ENCODE measurements at regions not wholly inside any gene's neighbourhood (a gene's known extent, or its start where the extent isn't known, plus 50 kb on each side); places are given as distances from the start of the nearest gene placed in this dataset.
"Not testable (repeated sequence)": the region's sequence is repeated elsewhere in the genome, so short reads cannot be mapped to it uniquely, and the experiment has no call there.

DNA sequence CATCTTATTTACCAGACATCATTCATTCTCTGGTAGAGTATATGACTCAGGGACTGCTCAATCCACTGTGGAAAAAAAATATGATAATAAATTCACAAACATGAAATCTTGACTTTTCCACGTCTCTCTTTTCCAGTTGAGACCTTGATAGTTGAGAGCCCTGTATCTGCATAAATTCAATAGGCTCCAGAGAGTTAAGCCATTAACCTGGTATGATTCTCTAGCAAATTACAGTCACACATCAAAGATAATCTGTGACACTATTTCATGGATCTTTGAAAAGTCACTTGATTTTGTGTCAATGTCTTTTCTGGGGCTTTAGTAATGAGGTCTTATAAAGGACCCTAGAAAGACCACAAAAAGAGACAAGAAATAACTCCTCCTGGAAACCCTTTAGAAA lies 154.2 kb upstream of the FOXG1 start:
- H3K4me3 ChIP-seq (ENCODE audit: low read length): no peak overlapping the region
- DNase-seq (ENCODE audit: low read depth): no peak
- no peak for TF ChIP-seq CTCF (IDR thresholded peaks at IDR 0.05; ENCODE audit: insufficient read depth, low read depth, low read length, missing control alignments)

GRCh38 chr14:28613532-28613931 lies 153.1 kb upstream of the FOXG1 start:
- TF ChIP-seq CTCF (IDR thresholded peaks at IDR 0.05; ENCODE audit: insufficient read depth, low read depth, low read length, missing control alignments): no peak
- no peak overlapping the region for H3K4me3 ChIP-seq (ENCODE audit: low read length)
- DNase-seq (ENCODE audit: low read depth): no peak

DNA sequence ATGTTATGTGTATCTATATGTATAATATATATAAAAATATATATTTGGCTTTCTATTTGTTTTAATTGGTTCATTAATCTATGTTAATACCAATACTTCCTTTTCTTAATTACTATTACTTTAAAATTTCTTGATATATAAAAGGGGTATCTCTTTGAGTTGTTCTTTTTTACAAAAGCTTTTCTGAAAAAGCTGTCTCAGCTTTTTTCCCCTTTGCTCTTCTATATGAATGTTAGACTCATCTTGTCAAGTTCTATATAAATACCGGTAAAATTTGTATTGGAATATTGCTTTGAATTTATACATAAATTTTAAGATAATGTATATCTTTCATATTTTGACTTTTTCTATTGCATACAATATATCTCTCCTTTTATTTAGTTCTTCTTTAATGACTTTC lies 139.8 kb upstream of the FOXG1 start:
- TF ChIP-seq CTCF (IDR thresholded peaks at IDR 0.05; ENCODE audit: insufficient read depth, low read depth, low read length, missing control alignments): no peak
- DNase-seq (ENCODE audit: low read depth): no peak
- H3K4me3 ChIP-seq (ENCODE audit: low read length): no peak overlapping the region

- H3K4me3 ChIP-seq (ENCODE audit: low read length): no peak overlapping the region
- TF ChIP-seq CTCF (IDR thresholded peaks at IDR 0.05; ENCODE audit: insufficient read depth, low read depth, low read length, missing control alignments): no peak
- DNase-seq (ENCODE audit: low read depth): peak; percentile 68
Observed at GRCh38 chr14:28629328-28630004, 137.1 kb upstream of the FOXG1 start.

DNA sequence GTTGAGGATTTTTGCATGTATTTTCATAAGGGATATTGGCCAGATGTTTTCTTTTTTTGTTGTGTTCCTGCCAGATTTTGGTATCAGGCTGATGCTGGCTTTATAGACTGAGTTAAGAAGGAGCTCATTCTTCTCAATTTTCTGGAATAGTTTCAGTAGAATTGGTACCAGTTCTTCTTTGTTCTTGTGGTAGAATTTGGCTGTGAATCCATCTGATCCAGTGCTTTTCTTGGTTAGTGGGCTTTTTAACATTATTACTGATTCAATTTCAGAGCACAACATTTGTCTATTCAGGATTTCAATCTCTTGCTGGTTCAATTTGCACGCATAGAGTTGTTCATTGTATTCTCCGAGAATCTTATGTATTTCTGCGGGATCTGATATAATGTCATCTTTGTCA lies 136.5 kb upstream of the FOXG1 start:
- H3K4me3 ChIP-seq (ENCODE audit: low read length): no peak overlapping the region
- no peak for TF ChIP-seq CTCF (IDR thresholded peaks at IDR 0.05; ENCODE audit: insufficient read depth, low read depth, low read length, missing control alignments)
- no peak for DNase-seq (ENCODE audit: low read depth)

GRCh38 chr14:28635387-28635786 lies 131.2 kb upstream of the FOXG1 start:
- DNase-seq (ENCODE audit: low read depth): peak; percentile 47
- peak; percentile 31 for TF ChIP-seq CTCF (IDR thresholded peaks at IDR 0.05; ENCODE audit: insufficient read depth, low read depth, low read length, missing control alignments)
- H3K4me3 ChIP-seq (ENCODE audit: low read length): no peak overlapping the region

GRCh38 chr14:28635816-28636215 lies 130.8 kb upstream of the FOXG1 start:
- not testable (repeated sequence) for DNase-seq (ENCODE audit: low read depth); H3K4me3 ChIP-seq (ENCODE audit: low read length)

DNA sequence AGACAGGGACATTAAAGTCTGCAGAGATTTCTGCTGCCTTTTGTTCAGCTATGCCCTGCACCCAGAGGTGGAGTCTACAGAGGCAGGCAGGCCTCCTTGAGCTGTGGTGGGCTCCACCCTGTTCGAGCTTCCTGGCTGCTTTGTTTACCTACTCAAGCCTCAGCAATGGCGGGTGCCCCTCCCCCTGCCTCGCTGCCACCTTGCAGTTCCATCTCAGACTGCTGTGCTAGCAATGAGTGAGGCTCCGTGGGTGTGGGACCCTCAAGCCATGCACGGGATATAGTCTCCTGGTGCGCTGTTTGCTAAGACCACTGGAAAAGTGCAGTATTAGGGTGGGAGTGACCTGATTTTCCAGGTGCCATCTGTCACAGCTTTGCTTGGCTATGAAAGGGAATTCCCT lies 125.4 kb upstream of the FOXG1 start:
- H3K4me3 ChIP-seq (ENCODE audit: low read length); DNase-seq (ENCODE audit: low read depth): not testable (repeated sequence)

Data from epithelial cell of esophagus (primary cell).